NOMO-1 treated with dmso at 0.1 percent for 144 hours (cell line): ENCODE measurements at regions not wholly inside any gene's neighbourhood (a gene's known extent, or its start where the extent isn't known, plus 50 kb on each side); places are given as distances from the start of the nearest gene placed in this dataset.

Experiments used
- DNase-seq: peaks from one replicate; lab custom pipeline; 2025; ENCODE audit not compliant: unreplicated experiment; lab: John Stamatoyannopoulos, UW

DNA sequence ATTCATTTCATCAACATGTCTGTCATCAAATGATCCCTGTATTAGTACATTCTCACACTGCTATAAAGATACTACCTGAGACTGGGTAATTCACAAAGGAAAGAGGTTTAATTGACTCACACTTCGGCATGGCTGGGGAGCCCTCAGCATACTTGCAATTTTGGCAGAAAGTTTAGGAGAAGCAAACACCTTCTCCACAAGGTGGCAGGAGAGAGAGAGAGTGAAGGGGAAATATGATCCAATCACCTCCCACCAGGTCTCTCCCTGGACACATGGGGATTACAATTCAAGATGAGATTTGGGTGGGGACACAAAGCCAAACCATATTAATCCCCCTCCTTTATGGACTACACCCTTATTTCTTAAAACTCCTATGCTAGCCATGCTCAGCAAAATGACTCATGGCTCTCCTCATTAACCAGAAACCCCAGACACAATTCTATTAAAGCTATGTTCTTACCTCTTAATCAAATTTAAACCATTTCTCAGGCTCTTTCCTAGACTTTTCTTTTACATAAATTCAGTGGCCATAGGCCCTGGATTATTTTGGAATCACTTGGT, 932.3 kb downstream of the FLRT2 start:
- no peak for DNase-seq

GRCh38 chr14:86457481-86458135, 927.7 kb downstream of the FLRT2 start:
- DNase-seq, result no peak

GRCh38 chr14:86450085-86450484, 920.1 kb downstream of the FLRT2 start:
- DNase-seq, result no peak

GRCh38 chr14:86442135-86442534, 912.2 kb downstream of the FLRT2 start:
- peak; percentile 24 for DNase-seq

GRCh38 chr14:86430853-86431252, 900.9 kb downstream of the FLRT2 start:
- no peak for DNase-seq

GRCh38 chr14:86423214-86423613, 893.3 kb downstream of the FLRT2 start:
- no peak for DNase-seq

DNA sequence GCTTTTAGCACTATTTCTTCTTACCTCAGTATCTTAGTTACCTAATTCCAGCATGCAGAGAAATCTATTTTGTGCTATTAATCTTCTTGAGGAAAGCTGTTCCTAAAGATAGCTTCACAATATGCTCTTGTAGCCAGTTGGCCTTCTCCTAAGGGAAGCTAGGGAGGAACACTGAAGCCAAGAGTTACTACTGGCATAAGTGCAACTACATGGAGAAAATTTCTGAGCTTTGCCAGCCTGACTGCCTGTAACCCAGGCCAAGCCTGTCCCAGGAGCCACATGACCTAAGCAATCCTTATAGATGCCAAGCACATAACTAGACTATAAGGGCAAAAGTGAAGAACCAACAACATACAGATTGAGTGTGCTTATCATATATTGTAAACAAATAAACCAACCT, 890.2 kb downstream of the FLRT2 start:
- no peak for DNase-seq

DNA sequence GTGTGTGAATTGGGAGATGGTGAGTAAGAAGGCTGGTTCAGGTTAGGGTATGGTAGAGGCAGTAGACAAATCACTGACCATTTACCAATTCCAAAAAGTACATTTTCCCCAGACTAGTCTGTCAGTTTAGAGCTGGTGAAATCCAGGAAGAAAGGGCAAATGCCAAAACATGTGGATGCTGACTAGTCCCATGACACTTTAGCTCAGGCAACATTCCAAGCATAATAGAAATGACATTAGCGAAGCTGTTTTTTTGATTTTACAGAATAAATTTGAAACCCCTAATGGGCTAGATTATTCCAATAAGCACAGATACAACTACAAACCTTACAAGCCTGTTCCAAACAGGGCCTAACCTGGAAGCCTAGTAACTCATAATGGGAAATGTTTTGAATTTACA, 884.2 kb downstream of the FLRT2 start:
- no peak for DNase-seq

DNA sequence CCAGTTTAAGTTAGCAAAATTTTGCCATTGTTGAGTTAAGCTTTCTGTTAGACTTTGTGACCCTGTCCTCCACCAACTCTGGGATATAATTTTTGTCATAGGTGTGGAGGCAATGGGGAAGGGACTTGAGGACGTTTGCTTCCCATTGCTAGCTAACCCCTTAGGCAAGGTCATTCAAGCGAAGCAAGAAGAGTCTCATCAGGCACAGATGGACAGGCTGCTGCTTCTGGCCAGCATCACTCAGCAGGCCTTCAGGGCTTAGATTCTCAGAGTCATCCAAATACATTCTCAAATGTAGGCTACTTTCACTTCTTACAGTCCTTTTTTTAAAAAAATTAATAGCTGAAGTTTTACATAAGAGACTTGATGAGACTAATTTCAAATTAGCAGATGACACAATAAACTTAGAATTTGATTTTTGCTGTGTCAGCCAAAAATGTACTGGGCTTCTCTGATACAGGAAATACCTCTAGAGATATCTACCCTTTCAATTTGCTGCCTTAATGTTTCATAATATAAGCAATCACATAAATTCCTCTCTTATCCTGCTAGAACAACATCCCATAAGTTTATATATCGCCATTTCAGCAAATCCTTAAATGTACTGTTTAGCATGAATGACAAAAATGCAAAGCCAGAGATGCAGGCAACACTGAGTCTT, 875.2 kb downstream of the FLRT2 start:
- no peak for DNase-seq

GRCh38 chr14:86404425-86404824, 874.5 kb downstream of the FLRT2 start:
- no peak for DNase-seq

GRCh38 chr14:86402545-86402944, 872.6 kb downstream of the FLRT2 start:
- no peak for DNase-seq

DNA sequence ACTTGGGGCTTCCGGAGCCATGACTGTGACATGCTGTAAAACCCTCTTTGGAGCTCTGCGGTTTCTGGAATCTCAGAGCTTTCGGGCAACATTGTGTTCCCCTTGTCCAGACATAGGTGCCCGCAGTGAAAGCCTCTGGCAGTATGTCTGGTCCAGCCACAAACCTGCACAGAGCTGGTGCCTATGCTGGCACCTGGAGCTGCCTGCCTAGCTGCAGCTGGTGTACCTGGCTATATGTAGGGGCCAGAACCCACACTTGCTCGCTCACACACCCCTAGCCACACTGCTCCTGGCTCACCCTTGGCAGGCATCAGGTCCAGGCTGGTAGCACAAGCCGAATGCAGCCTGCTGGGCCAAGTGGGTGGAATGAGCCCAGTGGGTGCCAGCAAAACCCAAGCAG, 861.1 kb downstream of the FLRT2 start:
- DNase-seq, result no peak

DNA sequence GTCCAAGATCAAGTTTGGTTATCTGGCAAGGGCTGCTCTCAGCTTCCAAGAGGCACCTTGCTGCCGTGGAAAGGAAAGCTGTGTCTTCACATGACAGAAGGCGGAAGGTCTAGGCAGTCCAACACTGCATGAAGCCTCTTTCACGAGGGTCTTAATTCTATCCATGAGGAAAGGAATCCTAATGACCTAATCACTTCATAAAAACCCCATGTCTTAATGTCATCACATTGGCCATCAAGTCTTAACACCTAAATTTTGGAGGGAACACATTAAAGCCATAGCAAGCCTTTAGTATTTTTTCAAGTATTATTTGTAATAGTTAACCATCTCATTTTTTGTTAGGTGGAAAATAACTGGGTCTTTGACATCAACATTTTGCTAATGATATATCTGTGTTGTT, 858.3 kb downstream of the FLRT2 start:
- DNase-seq, result no peak

DNA sequence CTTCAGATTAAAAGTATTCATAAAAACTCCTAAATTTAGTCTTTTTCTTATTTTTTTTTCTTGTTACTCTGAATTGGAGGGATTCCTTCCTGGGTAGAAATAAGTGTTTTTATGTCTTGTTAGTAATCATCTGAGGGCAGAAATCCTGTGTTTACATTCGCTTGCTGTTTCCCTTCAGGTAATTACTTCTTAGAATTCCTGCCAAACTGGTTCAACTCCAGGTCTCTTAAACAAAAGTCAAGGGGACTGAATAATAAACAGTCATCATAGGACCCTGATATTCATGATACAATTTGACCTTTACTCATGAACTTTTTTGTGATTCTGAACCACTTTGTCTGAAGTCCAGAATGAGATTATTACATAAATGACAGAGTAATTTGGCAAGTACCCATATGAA, 843.9 kb downstream of the FLRT2 start:
- no peak for DNase-seq

- DNase-seq, result no peak
Observed at GRCh38 chr14:86372402-86372801, 842.5 kb downstream of the FLRT2 start.

DNA sequence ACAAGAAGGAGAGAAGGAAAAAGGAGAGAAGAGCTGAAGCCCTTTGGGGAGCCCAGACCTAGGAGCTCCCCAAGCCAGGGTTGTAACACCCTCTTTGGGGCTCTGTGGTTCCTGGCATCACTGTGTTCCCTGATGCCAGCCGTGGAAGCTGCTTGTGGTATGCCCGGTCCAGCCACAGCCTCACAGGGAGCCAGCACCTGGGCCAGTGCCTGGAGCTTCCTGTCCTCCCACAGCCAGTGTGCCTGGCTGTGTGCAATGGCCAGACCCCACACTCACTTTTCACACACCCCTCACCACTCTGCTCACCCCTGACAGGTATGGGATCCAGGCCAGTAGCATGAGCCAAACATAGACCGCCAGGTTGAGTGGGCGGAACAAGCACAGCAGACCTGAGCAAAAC, 834.7 kb downstream of the FLRT2 start:
- no peak for DNase-seq

DNA sequence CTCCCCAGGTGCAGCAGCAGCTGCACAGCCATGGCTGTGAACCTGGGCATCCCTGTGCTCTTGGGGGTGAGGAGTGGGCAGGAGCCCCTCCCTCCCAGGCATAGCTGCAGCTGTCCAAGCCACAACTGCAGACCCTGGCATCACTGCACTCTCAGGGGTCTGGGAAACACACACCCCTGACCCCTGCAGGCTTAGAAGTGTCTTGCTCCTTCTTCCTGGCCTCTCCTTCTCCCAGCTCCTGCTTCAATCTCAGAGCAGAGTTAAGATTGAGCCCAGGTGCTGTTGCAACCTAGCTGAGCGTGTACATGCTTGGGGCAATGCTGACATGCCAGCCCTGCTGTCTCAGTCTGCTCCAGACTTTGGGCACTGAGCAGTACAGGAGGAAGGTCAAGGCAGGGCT, 833.6 kb downstream of the FLRT2 start:
- no peak for DNase-seq

DNA sequence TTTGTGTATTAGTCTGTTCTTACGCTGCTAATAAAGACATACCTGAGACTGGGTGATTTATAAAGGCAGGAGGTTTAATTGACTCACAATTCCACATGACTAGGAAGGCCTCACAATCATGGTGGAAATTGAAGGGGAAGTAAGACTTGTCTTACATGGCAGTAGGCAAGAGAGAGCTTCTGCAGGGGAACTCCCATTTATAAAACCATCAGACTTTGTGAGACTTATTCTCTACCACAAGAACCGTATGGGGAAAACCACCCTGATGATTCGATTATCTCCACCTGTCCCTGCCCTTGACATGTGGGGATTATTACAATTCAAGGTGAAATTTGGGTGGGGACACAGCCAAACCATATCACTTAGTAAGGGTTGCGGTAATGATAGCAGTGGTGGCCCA, 833.1 kb downstream of the FLRT2 start:
- DNase-seq, result no peak

DNA sequence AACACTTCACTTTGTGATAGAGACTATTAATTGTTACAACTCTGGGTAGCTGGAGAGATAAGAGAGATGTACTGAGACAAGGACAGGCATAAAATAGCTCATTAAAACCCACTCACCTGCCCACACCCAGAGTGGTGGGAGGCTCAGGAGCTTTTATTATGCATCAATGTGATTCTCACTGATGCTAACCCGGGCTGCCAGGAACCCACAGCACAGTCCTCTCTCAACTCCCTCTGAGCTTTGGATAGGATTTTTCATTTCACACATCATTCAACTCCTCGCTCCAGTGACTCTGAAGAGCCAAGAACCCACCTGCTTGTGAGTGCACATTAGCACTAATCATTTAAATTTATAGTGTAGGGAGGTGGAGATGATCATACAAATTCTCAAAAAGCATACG, 827.9 kb downstream of the FLRT2 start:
- DNase-seq, result no peak

DNA sequence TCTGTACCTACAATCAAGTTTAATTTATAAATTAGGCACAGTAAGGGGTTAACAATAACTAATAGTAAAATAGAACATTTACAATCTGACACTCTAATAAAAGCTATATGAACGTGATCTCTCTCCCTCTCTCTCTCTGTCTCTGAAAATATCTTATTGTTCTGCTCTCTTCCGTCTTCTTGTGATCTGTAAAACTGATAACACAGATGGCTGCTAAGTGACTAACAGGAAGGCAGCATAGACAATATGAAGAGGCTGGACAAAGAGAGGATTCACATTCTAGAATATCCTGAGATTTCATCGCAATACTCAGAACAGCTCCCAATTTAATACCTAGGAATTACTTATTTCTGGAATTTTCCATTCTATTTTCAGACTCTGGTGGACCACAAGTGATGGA, 827.2 kb downstream of the FLRT2 start:
- no peak for DNase-seq

GRCh38 chr14:86346818-86347384, 817.0 kb downstream of the FLRT2 start:
- no peak for DNase-seq

GRCh38 chr14:86334355-86334754, 804.4 kb downstream of the FLRT2 start:
- peak; percentile 6 for DNase-seq
